ENCODE measurements at regions not wholly inside any gene's neighbourhood (a gene's known extent, or its start where the extent isn't known, plus 50 kb on each side); places are given as distances from the start of the nearest gene placed in this dataset.

- no peak for TF ChIP-seq CTCF (IDR thresholded peaks at IDR 0.05; ENCODE audit: low read depth, low read length)
- Histone ChIP-seq H3K27ac (no peak overlapping the region), H3K9me3 (ENCODE audit: low read depth) (no peaks in the 10 kb centered on the region), H3K36me3 (no peaks in the 10 kb centered on the region), H3K4me1 (ENCODE audit: low read depth) (no peaks in the 10 kb centered on the region), H3K4me3 (no peak overlapping the region), H3K27me3 (no peaks in the 10 kb centered on the region)
- DNase-seq (ENCODE audit: low read depth in 1 of 2, low spot score in 1 of 2) = no peak
These were observed 230.2 kb downstream of the TENT4A start for GRCh38 chr5:6943197-6944112.

GRCh38 chr5:6948562-6948961 is 235.3 kb downstream of the TENT4A start:
- Histone ChIP-seq H3K4me3 (no peak overlapping the region), H3K27ac (no peak overlapping the region), H3K27me3 (no peaks in the 10 kb centered on the region), H3K36me3 (no peaks in the 10 kb centered on the region), H3K4me1 (ENCODE audit: low read depth) (no peaks in the 10 kb centered on the region), H3K9me3 (ENCODE audit: low read depth) (no peaks in the 10 kb centered on the region)
- DNase-seq (ENCODE audit: low read depth in 1 of 2, low spot score in 1 of 2) = no peak
- TF ChIP-seq CTCF (IDR thresholded peaks at IDR 0.05; ENCODE audit: low read depth, low read length) = no peak

GRCh38 chr5:6949230-6949629 is 236.0 kb downstream of the TENT4A start:
- no peak for TF ChIP-seq CTCF (IDR thresholded peaks at IDR 0.05; ENCODE audit: low read depth, low read length)
- no peak for DNase-seq (ENCODE audit: low read depth in 1 of 2, low spot score in 1 of 2)

GRCh38 chr5:6950250-6950649 is 237.0 kb downstream of the TENT4A start:
- no peak for TF ChIP-seq CTCF (IDR thresholded peaks at IDR 0.05; ENCODE audit: low read depth, low read length)

More at GRCh38 chr5:6949230-6949629, 236.0 kb downstream of the TENT4A start:
- Histone ChIP-seq H3K27ac (no peak overlapping the region), H3K9me3 (ENCODE audit: low read depth) (no peaks in the 10 kb centered on the region), H3K4me3 (no peak overlapping the region), H3K4me1 (ENCODE audit: low read depth) (no peaks in the 10 kb centered on the region), H3K36me3 (no peaks in the 10 kb centered on the region), H3K27me3 (no peaks in the 10 kb centered on the region)

GRCh38 chr5:6950860-6951259 is 237.6 kb downstream of the TENT4A start:
- Histone ChIP-seq H3K4me1 (ENCODE audit: low read depth) (no peaks in the 10 kb centered on the region), H3K4me3 (no peak overlapping the region), H3K27ac (no peak overlapping the region), H3K36me3 (no peaks in the 10 kb centered on the region), H3K27me3 (no peaks in the 10 kb centered on the region), H3K9me3 (ENCODE audit: low read depth) (no peaks in the 10 kb centered on the region)
- no peak for TF ChIP-seq CTCF (IDR thresholded peaks at IDR 0.05; ENCODE audit: low read depth, low read length)
- DNase-seq (ENCODE audit: low read depth in 1 of 2, low spot score in 1 of 2) = no peak

More at GRCh38 chr5:6950250-6950649, 237.0 kb downstream of the TENT4A start:
- H3K36me3 ChIP-seq = no peaks in the 10 kb centered on the region
- DNase-seq (ENCODE audit: low read depth in 1 of 2, low spot score in 1 of 2) = no peak
- H3K27me3 ChIP-seq = no peaks in the 10 kb centered on the region
- no peak overlapping the region for H3K27ac ChIP-seq
- H3K4me1 ChIP-seq (ENCODE audit: low read depth) = no peaks in the 10 kb centered on the region
- H3K9me3 ChIP-seq (ENCODE audit: low read depth) = no peaks in the 10 kb centered on the region
- H3K4me3 ChIP-seq = no peak overlapping the region
